ENCODE measurements at regions not wholly inside any gene's neighbourhood (a gene's known extent, or its start where the extent isn't known, plus 50 kb on each side); places are given as distances from the start of the nearest gene placed in this dataset.
A peak's percentile ranks its signal among the peaks of the same experiment; 100 is the strongest.
"Not testable (repeated sequence)": the region's sequence is repeated elsewhere in the genome, so short reads cannot be mapped to it uniquely, and the experiment has no call there.

DNA sequence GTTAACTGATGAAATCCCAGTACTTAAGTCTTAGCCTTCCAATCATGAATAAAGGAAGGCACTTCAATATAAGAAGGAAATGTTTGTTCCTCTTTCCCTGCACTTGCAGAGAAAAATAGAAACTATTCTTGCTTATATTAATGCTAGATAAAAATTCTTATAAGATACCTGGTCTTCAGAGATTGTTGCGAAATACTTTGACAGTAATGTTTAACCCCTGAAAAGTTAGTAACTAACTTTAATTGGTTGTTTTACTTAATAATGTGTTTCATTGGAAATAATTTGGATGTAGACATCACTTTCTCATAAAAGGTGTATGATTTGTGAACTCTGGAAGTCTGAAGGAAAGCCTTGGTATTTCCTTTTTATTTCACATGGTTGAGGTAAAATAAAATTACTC, 294.2 kb upstream of the SYNCRIP start:
- DNase-seq: no peak

DNA sequence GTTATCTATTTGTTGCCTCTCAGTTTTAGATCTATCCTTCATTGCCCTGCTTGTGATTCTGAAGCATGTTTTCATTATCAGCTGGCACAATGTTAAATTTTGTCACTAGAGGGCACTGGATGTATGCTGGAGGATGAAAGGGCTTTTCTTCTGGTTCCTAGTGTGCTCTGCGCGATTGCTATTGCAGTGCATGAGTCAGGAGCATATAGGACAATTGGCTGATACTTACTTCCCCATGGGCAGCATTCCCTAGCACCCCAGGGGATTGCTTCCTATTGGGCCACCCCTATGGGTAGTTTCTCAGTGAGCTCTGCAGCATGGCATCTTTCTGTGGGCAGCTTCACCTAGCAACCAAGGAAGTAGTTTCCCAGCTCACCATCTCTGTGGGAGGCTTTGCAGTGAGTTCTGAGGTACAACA, 280.3 kb upstream of the SYNCRIP start:
- peak; percentile 37 for DNase-seq

DNA sequence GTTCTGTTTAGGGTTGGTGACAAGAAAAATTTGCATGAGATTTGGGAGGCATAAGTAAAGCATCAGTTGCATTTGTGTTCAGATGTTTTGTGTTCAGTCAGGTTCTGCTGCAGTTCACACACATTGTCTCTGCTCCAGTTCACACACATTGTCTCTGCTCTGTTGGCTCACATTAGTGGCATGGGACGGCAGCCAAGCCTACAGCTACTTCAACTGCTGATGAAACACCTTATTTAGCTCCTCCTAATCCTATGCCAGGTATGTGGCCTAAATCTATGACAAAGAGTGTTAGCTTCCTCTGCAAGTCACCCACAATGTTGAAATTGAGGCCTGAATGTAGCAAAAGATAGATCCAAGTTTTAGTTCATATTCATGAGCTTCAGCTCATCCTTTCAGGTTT, 278.1 kb upstream of the SYNCRIP start:
- peak; percentile 67 for DNase-seq

DNA sequence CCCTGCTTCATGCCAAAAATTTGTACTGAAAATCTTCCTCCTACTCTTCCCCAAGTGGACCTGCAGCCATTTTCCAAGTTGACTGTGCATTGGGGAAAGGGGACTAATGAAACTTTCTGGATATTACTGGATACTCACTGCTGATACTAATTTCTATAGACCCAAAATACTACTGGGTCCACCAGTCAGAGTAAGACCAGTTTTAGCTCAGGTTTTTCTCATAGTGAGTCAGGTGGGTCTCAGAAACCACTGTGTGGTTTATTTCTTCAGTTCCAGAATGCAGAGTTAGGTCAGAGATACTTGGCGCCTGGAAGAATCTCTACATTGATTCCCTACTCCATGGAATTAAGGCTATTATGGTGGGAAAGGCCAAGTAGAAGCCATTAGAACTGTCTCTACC, 274.8 kb upstream of the SYNCRIP start:
- no peak for DNase-seq

DNA sequence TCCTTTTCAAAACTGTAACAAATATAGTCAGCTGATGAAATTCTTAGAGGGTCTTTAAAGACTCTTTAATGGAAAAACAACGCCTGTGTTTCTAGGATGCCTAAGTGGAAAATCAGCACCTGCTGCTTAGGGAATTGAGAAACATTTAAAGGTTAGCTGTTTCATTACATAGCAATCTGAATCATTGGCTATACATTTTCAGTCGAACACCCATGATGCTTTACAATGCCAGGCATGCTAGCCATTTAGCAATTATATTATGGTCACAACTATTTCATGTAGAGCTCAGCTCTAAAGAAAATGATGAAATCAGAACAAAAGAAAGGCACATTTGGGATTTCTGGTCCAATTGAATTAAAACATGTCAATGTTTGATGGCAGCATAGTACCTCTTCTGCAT, 270.3 kb upstream of the SYNCRIP start:
- DNase-seq: no peak

DNA sequence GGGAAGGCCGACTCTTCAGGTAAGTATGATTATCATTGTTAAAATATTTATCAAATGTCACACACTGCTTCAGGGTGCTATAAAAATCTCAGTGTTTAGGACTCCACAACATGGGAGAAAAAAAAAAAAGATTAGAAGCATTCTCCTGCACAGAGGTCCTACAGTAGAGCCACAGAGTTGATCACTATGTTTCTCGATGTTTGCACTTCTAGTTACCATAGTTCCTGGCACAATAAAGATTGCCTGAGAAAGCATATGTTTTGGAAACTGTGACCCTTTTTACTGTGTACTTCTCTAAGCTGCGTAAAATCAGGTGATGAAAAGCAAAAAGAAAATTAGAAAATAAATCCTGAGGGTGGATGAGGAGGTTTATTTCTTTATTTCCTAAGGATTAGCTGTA, 269.9 kb upstream of the SYNCRIP start:
- DNase-seq: no peak

DNA sequence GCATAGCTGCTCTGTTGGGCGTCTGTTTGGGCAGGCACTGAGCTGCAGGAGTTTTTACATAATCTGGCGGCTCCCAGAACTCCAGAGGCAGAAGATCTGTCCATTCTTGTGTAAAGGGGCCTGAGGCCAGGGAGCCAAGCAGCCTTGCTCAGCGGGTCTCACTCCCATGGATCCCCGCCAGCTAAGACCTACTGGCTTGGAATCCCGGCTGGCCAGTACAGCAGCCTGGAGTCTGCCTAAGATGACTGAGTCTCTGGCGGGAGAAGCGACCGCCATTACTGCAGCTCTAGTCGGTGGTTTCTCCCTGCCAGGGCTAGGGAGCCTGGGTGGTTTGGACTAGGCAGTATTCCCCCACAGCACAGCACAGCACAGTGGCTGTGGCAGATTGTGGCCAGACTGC, 268.4 kb upstream of the SYNCRIP start:
- no peak for DNase-seq

DNA sequence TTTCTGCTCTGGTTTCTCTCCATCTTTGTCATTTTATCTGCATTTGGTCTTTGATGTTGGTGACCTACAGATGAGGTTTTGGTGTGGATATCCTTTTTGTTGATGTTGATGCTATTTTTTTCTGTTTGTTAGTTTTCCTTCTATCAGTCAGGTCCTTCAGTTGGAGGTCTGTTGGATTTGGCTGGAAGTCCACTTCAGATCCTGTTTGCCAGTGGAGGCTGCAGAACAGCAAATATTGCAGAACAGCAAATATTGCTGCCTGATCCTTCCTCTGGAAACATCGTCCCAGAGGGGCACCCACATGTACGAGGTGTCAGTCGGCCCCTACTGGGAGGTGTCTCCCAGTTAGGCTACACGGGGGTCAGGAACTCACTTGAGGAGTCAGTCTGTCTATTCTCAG, 265.4 kb upstream of the SYNCRIP start:
- DNase-seq: not testable (repeated sequence)

DNA sequence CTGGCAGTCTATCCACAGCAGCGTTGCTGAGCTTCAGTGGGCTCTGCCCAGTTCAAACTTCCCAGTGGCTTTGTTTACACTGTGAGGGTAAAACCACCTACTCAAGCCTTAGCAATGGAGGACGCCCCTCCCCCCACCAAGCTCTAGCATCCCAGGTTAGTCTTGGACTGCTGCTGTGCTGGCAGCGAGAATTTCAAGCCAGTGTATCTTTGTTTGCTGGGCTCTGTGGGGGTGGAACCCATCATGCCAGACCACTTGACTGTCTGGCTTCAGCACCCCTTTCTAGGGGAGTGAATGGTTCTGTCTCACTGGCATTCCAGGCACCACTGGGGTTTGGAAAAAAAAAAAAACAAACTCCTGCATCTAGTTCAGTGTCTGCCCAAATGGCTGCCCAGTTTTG, 249.7 kb upstream of the SYNCRIP start:
- no peak for DNase-seq

DNA sequence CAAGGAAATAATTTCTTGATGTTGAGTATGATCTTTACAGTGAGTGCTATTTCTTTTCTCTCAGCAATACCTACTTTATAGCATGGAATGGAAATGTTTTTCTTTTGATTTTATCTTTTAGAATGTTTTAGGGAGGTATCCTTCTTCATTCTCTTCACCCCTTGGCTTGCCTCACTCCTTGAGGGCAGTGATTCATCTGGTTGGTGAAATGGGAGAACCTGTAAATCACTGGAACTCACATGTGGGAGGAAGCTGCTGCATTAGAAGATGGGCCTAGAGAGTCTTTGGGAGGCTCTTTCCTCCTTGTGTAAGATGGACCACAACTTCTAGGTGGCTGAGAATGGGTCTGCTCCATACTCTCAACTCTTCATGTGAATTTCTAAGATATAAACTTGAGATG, 244.8 kb upstream of the SYNCRIP start:
- DNase-seq: no peak

DNA sequence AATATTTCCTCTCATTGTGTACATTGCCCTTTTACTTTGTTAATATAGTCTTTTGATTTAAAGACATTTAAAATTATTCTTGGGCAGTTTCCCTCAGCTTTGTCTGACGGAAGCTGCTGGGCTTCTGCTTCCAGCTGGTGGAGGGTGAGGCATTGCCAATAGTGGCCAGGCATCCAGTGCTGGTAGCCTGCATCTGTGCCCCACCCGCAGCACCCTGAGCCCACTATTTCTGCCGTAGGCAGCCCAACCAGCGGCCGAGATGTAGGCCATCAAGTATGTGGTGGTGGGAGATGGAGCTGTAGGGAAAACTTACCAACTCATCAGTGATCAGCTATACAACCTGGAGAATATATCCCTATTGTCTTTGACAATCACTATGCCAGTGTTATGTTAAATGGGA, 226.0 kb upstream of the SYNCRIP start:
- no peak for DNase-seq

DNA sequence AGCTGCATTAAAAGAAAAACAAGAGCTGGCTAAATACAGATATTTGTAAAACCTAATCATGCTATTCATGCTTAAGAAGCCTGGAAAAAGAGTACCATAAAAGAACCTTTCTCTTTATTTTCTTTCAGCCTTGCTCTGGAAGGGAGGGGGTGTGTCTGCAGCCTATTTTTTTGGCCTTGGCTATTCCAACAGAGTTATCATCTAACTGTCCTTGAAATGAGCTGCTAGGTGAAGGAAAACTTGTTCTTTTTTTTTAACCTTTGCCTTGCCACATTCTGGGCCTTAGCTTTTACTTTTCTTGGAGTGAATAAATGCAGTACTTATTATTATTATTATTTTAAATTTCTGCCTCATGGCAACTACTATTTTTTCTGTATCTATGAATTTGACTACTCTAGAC, 224.9 kb upstream of the SYNCRIP start:
- DNase-seq: no peak

DNA sequence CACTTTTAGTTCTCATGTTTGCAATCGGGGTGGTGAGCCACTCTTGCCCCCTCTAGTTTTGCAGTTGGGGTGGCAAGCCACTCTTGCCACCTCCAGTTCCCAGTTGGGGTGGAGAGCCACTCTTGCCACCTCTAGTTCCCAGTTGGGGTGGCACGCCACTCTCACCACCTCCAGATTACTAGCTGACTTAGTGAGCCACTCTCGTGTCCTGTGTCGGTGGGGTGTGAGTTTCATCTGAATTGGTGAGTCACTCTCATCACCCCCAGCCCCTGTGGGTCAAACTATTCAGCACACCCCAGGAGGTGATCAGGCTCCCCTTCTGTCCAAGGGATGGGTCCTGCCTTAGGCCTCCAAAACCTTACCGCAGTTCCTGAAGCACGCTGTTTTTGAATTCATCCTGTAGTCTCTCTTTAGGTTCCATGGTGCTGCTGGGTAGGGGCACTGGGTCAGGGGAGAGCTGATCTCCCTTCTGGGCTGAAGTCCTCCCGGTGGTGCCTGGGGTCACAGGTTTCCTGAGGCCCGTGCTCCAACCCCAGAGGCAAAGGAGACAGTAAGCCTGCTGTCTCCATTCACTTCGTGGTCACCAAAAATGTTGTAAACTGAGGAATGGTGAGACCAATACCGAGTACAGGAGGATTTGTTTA, 224.2 kb upstream of the SYNCRIP start:
- DNase-seq: no peak

DNA sequence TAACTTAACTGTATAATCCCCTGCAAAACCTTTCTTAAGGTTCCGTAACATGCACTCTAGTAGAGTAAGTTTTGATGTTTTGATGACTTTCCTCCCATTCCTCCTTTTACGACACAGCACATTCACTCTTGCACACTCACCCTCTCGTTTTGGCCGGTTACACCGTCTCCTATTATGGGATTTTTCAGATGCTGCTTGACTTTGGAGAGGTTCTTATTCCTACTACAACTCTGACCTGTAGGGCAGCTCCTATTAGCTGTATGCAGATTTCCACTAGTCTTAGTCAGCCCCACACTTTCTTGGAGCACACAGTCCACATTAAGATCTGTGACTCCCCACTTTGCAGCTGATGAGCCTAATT, 223.7 kb upstream of the SYNCRIP start:
- no peak for DNase-seq

DNA sequence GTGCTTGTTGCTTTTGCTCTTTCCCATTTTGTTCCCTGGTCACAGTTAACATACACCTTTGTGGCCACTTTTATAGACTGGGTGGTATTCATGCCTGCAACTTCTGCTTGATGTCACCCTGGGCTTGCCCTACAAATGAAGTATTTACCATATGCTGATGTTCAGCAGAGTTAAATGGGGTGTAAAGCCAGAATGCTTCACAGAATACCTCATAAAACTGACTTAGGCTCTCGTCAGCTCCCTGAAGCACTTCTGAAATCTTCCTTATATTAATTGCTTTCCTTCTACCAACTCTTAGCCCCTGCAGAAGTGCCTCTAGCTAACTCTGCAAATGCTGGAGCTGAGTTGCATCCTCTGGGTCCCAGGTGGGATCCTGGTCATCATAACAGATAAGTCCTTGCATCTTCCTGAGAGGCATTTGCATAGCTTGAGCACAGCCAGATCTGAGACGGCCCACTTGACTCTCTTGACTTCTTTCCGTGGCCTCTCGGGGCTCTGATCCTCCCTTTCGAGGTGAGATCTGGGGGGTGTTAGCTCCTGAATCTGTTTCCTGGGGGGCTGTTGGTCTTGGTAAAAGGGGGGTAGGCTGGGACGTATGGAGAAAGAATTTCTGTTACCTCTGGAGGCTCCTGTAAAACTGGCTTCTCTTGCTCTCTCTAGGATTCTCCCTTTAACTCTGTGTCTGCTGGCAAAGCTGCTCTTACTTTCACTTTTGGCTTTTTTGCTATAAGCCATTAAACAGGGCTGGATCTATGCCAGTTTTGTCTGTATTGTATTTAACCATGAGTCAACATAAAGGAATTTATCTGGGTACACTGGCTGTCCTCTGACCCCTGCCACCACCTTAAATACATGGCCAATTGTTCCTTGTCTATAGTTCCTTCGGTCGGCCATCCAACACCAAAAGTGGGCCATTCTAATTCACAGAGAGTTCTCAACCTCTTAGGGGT, 223.0 kb upstream of the SYNCRIP start:
- DNase-seq: peak; percentile 5

DNA sequence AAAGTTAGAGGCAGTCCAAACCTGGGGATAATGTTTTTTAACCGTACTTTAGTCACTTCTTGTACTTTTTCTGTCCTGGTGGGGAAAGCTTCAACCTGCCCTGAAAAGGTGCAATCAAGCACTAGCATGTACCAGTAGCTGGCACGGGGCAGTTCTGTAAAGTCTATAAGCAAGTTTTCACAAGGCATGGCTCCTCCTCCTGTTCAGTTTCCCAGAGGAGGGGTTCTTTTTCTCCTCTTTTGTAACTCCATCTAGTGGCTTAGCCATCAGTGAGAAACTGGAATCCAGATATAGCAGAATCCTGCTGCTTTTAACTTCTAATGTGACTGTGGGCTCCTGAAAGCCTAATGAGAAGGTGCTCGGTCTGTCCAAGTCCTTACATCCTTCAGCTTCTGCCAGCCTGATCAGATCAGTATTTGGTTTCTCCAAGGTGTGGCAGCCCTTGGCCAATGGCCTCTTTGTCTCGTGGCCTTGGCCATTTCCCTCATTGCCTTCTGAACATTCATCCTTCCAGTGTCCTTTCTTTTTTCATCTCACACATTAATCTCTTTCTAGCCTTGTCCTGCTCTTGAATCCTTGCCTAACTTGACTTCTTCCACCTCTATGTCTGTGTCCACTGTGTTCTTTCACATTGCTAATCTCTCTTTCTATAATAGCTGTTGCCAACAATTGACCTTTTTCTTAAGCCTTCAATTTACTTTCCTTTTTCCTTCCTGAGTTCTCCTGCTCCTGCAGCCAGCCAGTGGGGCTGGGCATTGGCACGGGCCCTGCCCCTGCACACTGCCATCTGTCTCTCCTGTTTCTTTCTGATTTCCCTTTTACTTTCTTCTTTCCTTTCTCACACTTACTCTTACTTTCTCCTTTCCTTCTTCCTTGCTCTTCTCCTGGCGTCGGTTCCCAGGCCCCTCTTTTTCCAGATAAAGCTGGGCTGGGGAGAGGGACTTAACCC, 222.0 kb upstream of the SYNCRIP start:
- no peak for DNase-seq

DNA sequence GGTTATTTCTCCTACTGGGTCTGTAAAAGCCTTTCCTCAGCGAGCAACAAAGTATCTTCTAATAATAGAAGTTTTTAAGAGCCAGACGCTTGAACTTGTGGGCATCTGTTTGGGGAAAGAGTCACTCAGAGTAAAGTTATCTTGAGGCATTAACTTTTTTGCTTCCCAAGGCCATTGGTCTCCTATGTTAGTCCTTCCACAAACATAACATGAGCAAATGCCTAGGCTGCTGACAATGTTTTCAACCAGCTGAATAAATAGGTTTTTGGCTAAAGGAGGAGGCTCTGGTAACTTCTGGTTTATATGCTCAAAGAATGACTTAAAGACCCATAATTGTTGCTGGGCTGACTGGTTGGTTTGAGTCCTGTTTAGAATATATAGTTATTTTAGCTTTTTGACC, 213.5 kb upstream of the SYNCRIP start:
- DNase-seq: no peak

DNA sequence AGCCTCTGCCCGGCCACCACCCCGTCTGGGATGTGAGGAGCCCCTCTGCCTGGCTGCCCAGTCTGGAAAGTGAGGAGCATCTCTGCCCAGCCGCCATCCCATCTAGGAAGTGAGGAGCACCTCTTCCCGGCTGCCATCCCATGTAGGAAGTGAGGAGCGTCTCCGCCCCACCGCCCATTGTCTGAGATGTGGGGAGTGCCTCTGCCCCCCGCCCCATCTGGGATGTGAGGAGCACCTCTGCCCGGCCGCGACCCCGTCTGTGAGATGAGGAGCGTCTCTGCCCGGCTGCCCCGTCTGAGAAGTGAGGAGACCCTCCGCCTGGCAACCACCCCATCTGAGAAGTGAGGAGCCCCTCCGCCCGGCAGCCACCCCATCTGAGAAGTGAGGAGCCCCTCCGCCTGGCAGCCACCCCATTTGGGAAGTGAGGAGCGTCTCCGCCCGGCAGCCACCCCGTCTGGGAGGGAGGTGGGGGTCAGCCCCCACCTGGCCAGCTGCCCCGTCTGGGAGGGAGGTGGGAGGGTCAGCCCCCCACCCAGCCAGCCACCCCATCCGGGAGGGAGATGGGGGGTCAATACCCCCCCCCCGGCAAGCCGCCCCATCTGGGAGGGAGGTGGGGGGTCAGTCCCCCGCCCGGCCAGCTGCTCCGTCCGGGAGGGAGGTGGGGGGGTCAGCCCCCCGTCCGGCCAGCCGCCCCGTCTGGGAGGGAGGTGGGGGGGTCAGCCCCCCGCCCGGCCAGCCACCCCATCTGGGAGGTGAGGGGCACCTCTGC, 195.8 kb upstream of the SYNCRIP start:
- not testable (repeated sequence) for DNase-seq

DNA sequence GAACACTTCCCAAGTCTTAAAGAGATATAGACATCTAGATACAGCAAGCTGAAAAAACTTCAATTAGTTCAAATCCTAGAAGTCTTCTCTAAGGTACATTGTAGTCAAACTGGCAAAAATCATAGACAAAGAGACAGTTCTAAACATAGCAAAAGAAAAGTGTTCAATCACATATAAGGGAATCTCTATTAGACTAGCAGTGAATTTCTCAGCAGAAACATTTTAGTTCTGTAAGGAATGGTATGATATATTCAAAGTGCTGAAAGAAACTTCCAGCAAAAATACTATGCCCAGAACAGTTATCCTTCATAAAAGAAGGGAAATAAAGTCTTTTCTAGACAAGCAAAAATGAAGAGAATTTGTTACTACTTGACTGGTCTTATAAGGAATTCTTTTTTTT, 186.3 kb upstream of the SYNCRIP start:
- DNase-seq: no peak

DNA sequence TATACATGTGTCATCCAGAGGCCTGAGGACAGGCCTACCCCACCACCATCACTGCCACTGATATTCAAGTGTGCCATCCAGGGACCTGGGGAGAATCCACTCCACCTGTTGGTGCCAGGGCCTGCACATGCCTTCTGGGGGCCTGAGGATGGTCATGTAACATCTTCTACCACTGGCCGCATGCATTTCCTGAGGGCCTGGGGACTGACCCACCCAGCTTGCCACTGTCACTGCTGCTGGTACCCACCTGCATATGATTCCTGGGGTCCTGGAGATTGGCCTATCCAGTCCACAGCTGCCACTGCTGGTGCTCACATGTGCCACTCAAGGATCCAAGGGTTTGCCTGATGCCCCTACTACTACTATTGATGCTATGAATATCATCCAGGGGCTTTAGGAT, 184.3 kb upstream of the SYNCRIP start:
- no peak for DNase-seq

DNA sequence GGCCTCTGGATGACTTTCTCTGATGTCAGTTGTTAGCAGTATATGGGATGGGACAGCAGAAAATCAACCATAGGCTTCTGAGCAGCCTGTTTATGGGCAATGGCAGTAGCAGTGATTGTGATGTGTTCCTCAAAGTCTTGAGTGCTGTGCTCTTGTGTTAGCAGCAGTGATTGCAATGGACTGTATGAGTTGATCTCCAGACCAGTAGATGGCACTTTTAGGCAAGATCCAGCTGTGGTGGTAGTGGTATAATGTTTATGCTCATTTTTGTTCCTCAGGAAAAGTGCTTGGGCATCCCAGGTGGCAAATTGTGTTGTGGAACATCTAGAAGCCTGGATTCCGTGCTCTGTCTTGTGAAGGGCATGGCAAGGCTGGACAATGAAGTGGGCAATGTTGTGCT, 181.6 kb upstream of the SYNCRIP start:
- no peak for DNase-seq

DNA sequence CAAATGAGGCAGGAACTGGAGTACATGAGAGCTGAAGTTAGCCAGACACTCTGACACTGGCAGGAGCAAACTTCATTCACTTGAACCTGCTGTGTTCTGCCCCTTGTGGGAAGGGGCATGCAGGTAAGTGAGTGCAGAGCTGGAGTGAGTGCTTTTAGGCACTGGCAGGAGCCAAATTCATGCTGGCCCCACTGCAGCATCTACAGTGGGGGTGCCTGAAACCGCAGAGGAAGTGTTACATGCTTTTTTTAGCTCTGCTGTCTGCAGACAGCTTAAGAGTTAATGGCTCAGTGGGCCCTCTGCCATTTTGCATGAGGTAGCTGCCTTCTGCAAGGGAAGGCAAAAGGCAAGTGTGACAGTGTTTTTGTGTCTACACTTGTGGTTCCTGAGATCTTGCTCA, 167.9 kb upstream of the SYNCRIP start:
- DNase-seq: no peak

DNA sequence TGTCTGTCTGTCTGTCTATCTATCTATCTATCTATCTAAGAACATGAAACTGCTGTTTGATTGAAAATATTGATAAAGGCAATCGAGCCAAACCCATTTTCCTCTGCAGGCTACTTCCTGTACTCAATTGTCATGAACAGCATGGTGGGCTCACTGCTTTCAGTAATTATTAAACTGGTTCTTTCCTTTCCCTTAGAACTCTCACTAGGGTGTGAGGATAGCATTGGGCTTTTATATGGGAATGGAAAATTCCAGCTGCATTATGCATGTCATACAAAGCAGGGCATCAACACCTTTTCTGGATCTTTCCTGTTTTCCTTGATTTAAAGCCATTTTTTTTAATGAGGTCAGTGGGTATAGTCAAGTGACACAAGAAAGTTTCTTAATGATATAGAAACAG, 161.0 kb upstream of the SYNCRIP start:
- no peak for DNase-seq

All from NCI-H2029 treated with DMSO at 0.1 percent for 48 hours (cell line).